GM19372 (cell line): ENCODE measurements at regions not wholly inside any gene's neighbourhood (a gene's known extent, or its start where the extent isn't known, plus 50 kb on each side); places are given as distances from the start of the nearest gene placed in this dataset.
"Not testable (repeated sequence)": the region's sequence is repeated elsewhere in the genome, so short reads cannot be mapped to it uniquely, and the experiment has no call there.

Source experiments
- ATAC-seq: cut with Tn5 transposase; IDR thresholded peaks from one replicate; pipeline ENCODE4 v1.9.1; 2021; ENCODE audit warnings: mild to moderate bottlenecking, low read depth, moderate library complexity; ENCODE audit not compliant: unreplicated experiment

- no peak for ATAC-seq
Observed at GRCh38 chr22:17318817-17319216, 50.4 kb upstream of the CECR2 start.

- ATAC-seq: no peak
Observed at GRCh38 chr22:17315310-17315709, 54.0 kb upstream of the CECR2 start.

GRCh38 chr22:17314487-17314886, 54.8 kb upstream of the CECR2 start:
- no peak for ATAC-seq

GRCh38 chr22:17313626-17314025, 55.6 kb upstream of the CECR2 start:
- ATAC-seq: no peak

- no peak for ATAC-seq
Observed at GRCh38 chr22:17307566-17307965, 61.7 kb upstream of the CECR2 start.

- no peak for ATAC-seq
Observed at GRCh38 chr22:17305076-17305475, 64.2 kb upstream of the CECR2 start.

- peak; percentile 74 for ATAC-seq
Observed at GRCh38 chr22:17303840-17304779, 65.2 kb upstream of the CECR2 start.

GRCh38 chr22:17303441-17303839, 65.8 kb upstream of the CECR2 start:
- no peak for ATAC-seq

- no peak for ATAC-seq
Observed at GRCh38 chr22:17302616-17303015, 66.6 kb upstream of the CECR2 start.

GRCh38 chr22:17300926-17301325, 68.3 kb upstream of the CECR2 start:
- no peak for ATAC-seq

- not testable (repeated sequence) for ATAC-seq
Observed at GRCh38 chr22:17298805-17299502, 70.3 kb upstream of the CECR2 start.

GRCh38 chr22:17285656-17286055, 66.4 kb upstream of the ADA2 start:
- no peak for ATAC-seq

- ATAC-seq: no peak
Observed at GRCh38 chr22:17284888-17285287, 65.7 kb upstream of the ADA2 start.

GRCh38 chr22:17284466-17284865, 65.2 kb upstream of the ADA2 start:
- ATAC-seq: no peak

- ATAC-seq: not testable (repeated sequence)
Observed at GRCh38 chr22:17283865-17284264, 64.6 kb upstream of the ADA2 start.

- no peak for ATAC-seq
Observed at GRCh38 chr22:17283423-17283822, 64.2 kb upstream of the ADA2 start.

- ATAC-seq: no peak
Observed at GRCh38 chr22:17281440-17281841, 62.2 kb upstream of the ADA2 start.

- ATAC-seq: no peak
Observed at GRCh38 chr22:17281026-17281425, 61.8 kb upstream of the ADA2 start.

- no peak for ATAC-seq
Observed at GRCh38 chr22:17272511-17272991, 53.3 kb upstream of the ADA2 start.

- no peak for ATAC-seq
Observed at GRCh38 chr22:17271711-17272451, 52.6 kb upstream of the ADA2 start.
